GM12874 (cell line): ENCODE measurements at regions not wholly inside any gene's neighbourhood (a gene's known extent, or its start where the extent isn't known, plus 50 kb on each side); places are given as distances from the start of the nearest gene placed in this dataset.
A peak's percentile ranks its signal among the peaks of the same experiment; 100 is the strongest.

ENCODE experiments used
- CTCF ChIP-seq: IDR thresholded peaks from 2 replicates; pipeline ENCODE4 v1.5.1; 2011; ENCODE audit warnings: low read depth, mild to moderate bottlenecking, control low read depth, low read length, moderate library complexity; ENCODE audit not compliant: insufficient read depth

GRCh38 chr1:222189218-222189617 is 358.7 kb downstream of the HHIPL2 start:
- TF ChIP-seq CTCF = no peak

GRCh38 chr1:222187566-222188332 is 360.2 kb downstream of the HHIPL2 start:
- no peak for TF ChIP-seq CTCF

DNA sequence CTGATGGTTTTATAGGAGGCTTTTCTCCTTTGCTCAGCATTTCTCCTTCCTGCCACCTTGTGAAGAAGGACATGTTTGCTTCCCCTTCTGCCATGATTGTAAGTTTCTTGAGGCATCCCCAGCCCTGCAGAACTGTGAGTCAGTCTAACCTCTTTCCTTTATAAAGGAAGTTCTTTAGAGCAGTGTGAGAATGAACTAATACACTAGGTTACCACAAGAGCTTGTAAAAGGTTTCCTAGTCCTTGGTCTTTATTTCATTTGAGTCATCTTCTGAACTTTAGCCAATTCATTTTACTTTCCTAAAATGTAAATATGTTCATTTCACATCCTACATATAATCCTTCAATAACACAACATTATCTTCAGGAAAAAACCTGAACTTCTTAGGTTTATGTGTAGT is 365.3 kb downstream of the HHIPL2 start:
- TF ChIP-seq CTCF = no peak

GRCh38 chr1:222181191-222181590 is 366.7 kb downstream of the HHIPL2 start:
- no peak for TF ChIP-seq CTCF

DNA sequence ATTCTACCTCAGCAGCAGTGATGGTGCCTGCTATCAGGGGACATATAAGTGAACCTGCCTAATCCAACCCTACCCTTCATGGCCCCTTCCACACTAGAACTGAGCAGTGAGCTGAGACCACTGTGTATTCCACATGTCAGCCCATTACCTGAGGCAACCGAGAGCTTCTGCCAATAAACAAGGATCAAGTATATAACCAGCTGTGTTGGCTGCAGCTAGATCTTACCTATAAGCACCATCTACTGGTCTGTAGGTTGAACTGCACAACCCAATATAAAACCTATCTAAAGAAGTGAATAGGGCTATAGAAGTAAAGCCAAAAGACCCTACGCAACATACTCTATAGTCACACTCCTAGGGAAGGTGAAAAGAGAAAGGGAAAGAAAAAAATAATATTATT is 376.9 kb downstream of the HHIPL2 start:
- TF ChIP-seq CTCF = peak; percentile 56

- TF ChIP-seq CTCF = no peak
Measured at GRCh38 chr1:222168621-222169020, 379.3 kb downstream of the HHIPL2 start.

- no peak for TF ChIP-seq CTCF
Measured at GRCh38 chr1:222167896-222168295, 380.0 kb downstream of the HHIPL2 start.
